Liver (tissue), 7 donors: ENCODE measurements at regions not wholly inside any gene's neighbourhood (a gene's known extent, or its start where the extent isn't known, plus 50 kb on each side); places are given as distances from the start of the nearest gene placed in this dataset.

Source experiments
- DNase-seq: peaks from one replicate; pipeline ENCODE4 v3.0.0-alpha.2; 2017; ENCODE audit warnings: low spot score
- H3K27ac ChIP-seq, 2 donors: one replicate each; pipeline ENCODE4 v1.7.0; 2013; ENCODE audit warnings: inconsistent platforms in 2 of 2, low read length in 2 of 2, control low read depth in 1 of 2, low read depth in 1 of 2, mild to moderate bottlenecking in 1 of 2
- H3K27me3 ChIP-seq, 4 donors: one replicate each; pipeline versions ENCODE4 v1.6.1 to v1.7.0; 2013; ENCODE audit warnings: low read length in 3 of 4, inconsistent platforms in 1 of 4, mild to moderate bottlenecking in 1 of 4, moderate library complexity in 1 of 4; ENCODE audit not compliant: control insufficient read depth in 4 of 4, insufficient read depth in 4 of 4
- H3K36me3 ChIP-seq, 4 donors: one replicate each; pipeline versions ENCODE4 v1.6.1 to v1.7.0; 2013; ENCODE audit warnings: low read length in 3 of 4, mild to moderate bottlenecking in 3 of 4, low read depth in 1 of 4, moderate library complexity in 1 of 4; ENCODE audit not compliant: control insufficient read depth in 4 of 4, insufficient read depth in 3 of 4
- H3K4me1 ChIP-seq, 4 donors: one replicate each; pipeline versions ENCODE4 v1.6.1 to v1.7.0; 2013; ENCODE audit warnings: low read length in 3 of 4, mild to moderate bottlenecking in 3 of 4, moderate library complexity in 1 of 4; ENCODE audit not compliant: control insufficient read depth in 4 of 4, insufficient read depth in 4 of 4
- H3K4me3 ChIP-seq, 3 donors: one replicate each; pipeline versions ENCODE4 v1.6.1 to v1.7.0; 2013; ENCODE audit warnings: low read length in 3 of 3, control low read depth in 1 of 3, low read depth in 1 of 3, mild to moderate bottlenecking in 1 of 3
- H3K9ac ChIP-seq, 2 donors: one replicate each; pipeline ENCODE4 v1.7.0; 2013; ENCODE audit warnings: low read length in 2 of 2, mild to moderate bottlenecking in 2 of 2, moderate library complexity in 2 of 2, control low read depth in 1 of 2, low read depth in 1 of 2
- H3K9me3 ChIP-seq, 4 donors: one replicate each; pipeline versions ENCODE4 v1.6.1 to v1.7.0; 2013; ENCODE audit warnings: low read length in 3 of 4; ENCODE audit not compliant: control insufficient read depth in 4 of 4
- ATF3 ChIP-seq: IDR thresholded peaks from 2 replicates; pipeline ENCODE4 v1.6.1; 2016; ENCODE audit warnings: antibody characterized with exemption
- EGR1 ChIP-seq, 2 donors: IDR thresholded peaks; 2 replicates each; pipeline ENCODE4 v1.6.1; 2016 to 2018; ENCODE audit warnings: antibody characterized with exemption in 2 of 2, low read depth in 2 of 2
- FOXA2 ChIP-seq: IDR thresholded peaks from 2 replicates; pipeline ENCODE4 v1.6.1; 2016; ENCODE audit warnings: antibody characterized with exemption
- GABPA ChIP-seq, 2 donors: IDR thresholded peaks in 1 of 2; conservative IDR thresholded peaks in 1 of 2; 2 replicates each; pipeline ENCODE4 v1.6.1; 2016; ENCODE audit warnings: antibody characterized with exemption in 2 of 2, mild to moderate bottlenecking in 1 of 2, moderate library complexity in 1 of 2
- HNF4A ChIP-seq, 2 donors: conservative IDR thresholded peaks; 2 replicates each; pipeline ENCODE4 v1.6.1; 2016; ENCODE audit warnings: antibody characterized with exemption in 2 of 2, mild to moderate bottlenecking in 2 of 2
- JUND ChIP-seq, 2 donors: IDR thresholded peaks; 2 replicates each; pipeline ENCODE4 v1.6.1; 2016; ENCODE audit warnings: antibody characterized with exemption in 2 of 2
- REST ChIP-seq: IDR thresholded peaks from 2 replicates; pipeline ENCODE4 v1.6.1; 2016; ENCODE audit warnings: antibody characterized with exemption, mild to moderate bottlenecking
- RXRA ChIP-seq, 2 donors: IDR thresholded peaks; 2 replicates each; pipeline ENCODE4 v1.6.1; 2017 to 2018; ENCODE audit warnings: antibody characterized with exemption in 2 of 2, mild to moderate bottlenecking in 1 of 2
- SP1 ChIP-seq: IDR thresholded peaks from 2 replicates; pipeline ENCODE4 v1.6.1; 2018; ENCODE audit warnings: antibody characterized with exemption, mild to moderate bottlenecking
- YY1 ChIP-seq: IDR thresholded peaks from 2 replicates; pipeline ENCODE4 v1.6.1; 2016; ENCODE audit warnings: antibody characterized with exemption, mild to moderate bottlenecking
- ZBTB33 ChIP-seq: IDR thresholded peaks from 2 replicates; pipeline ENCODE4 v1.6.1; 2016; ENCODE audit warnings: antibody characterized with exemption
- WGBS: extraction: QIAGEN DNeasy Blood & Tissue Kit; methylation state at CpG from one replicate; pipeline ENCODE4 v1.1.7; 2013; 5-methylcytosine and 5-hydroxymethylcytosine counted together
- donor health status: healthy.
- donor health status: healthy.
- donor health status: healthy.
- donor health status: healthy.

GRCh38 chr4:20367446-20367845, 115.7 kb downstream of the SLIT2 start:
- H3K36me3 ChIP-seq = no peaks in the 10 kb centered on the region
- H3K9me3 ChIP-seq = no peaks in the 10 kb centered on the region
- H3K27ac ChIP-seq = no peak overlapping the region
- TF ChIP-seq ATF3 (no peak), GABPA (IDR thresholded peaks at IDR 0.05 in 1 of 2, conservative IDR thresholded peaks at IDR 0.05 in 1 of 2) (no peak), SP1 (no peak), RXRA (IDR thresholded peaks at IDR 0.05) (no peak), ZBTB33 (no peak), REST (no peak), FOXA2 (no peak), YY1 (no peak), EGR1 (IDR thresholded peaks at IDR 0.05; ENCODE audit: low read depth in 2 of 2) (no peak)
- no peak overlapping the region for H3K4me3 ChIP-seq
- H3K27me3 ChIP-seq = no peaks in the 10 kb centered on the region
- H3K9ac ChIP-seq = no peak overlapping the region
- DNase-seq = no peak
- no peaks in the 10 kb centered on the region for H3K4me1 ChIP-seq
- WGBS = 34% methylated on average over 1 of the region's 1 CpG

GRCh38 chr4:20368926-20369325, 117.2 kb downstream of the SLIT2 start:
- no peak for DNase-seq

More at GRCh38 chr4:20368926-20369325, 117.2 kb downstream of the SLIT2 start:
- Histone ChIP-seq H3K27me3 (peaks cover 0 to 4% (median 0%) of the 10 kb centered on the region in 4 donors), H3K9ac (no peak overlapping the region), H3K4me1 (no peaks in the 10 kb centered on the region), H3K27ac (no peak overlapping the region), H3K36me3 (no peaks in the 10 kb centered on the region), H3K4me3 (no peak overlapping the region), H3K9me3 (no peaks in the 10 kb centered on the region)
- TF ChIP-seq HNF4A (conservative IDR thresholded peaks at IDR 0.05) (no peak), ZBTB33 (no peak), ATF3 (no peak), JUND (IDR thresholded peaks at IDR 0.05) (no peak), SP1 (no peak), RXRA (IDR thresholded peaks at IDR 0.05) (no peak), FOXA2 (no peak)
- WGBS = 72% methylated on average over 1 of the region's 1 CpG
